ENCODE measurements at regions not wholly inside any gene's neighbourhood (a gene's known extent, or its start where the extent isn't known, plus 50 kb on each side); places are given as distances from the start of the nearest gene placed in this dataset.

- no peaks in the 10 kb centered on the region for H3K36me3 ChIP-seq (replicated peaks in 1 of 2; ENCODE audit: control insufficient read depth in 1 of 2, insufficient read depth in 2 of 2, low read length in 2 of 2)
- no peaks in the 10 kb centered on the region for H3K4me1 ChIP-seq (ENCODE audit: insufficient read depth, low read length)
- no peak overlapping the region for H3K4me3 ChIP-seq (replicated peaks in 1 of 3; ENCODE audit: insufficient read depth in 1 of 3, low read depth in 2 of 3, low read length in 3 of 3)
- no peak overlapping the region for H2AFZ ChIP-seq (ENCODE audit: low read length)
- H3K9me3 ChIP-seq (ENCODE audit: low read length) = no peaks in the 10 kb centered on the region
- no TSS peak for BruUV-seq (replicated peaks)
- H3K27ac ChIP-seq (ENCODE audit: extremely low read length, insufficient read depth, low read length) = no peak overlapping the region
- DNase-seq (ENCODE audit: low spot score) (no peak), FAIRE-seq (no peak), ATAC-seq (no peak)
- H3K79me2 ChIP-seq (ENCODE audit: insufficient read depth, low read length) = no peaks in the 10 kb centered on the region
- no peak overlapping the region for H3K4me2 ChIP-seq (ENCODE audit: low read depth, low read length)
- in situ Hi-C loops (cut with HindIII; ENCODE audit: extremely low pct_ligation_motif_present, low pct_unique_long_range_greater_than_20kb) (no loop called here), intact Hi-C loops (cut with micrococcal nuclease; ENCODE audit: unreplicated experiment) (no loop called here)
- TF ChIP-seq TEAD2 (CRISPR knock-in tag; IDR thresholded peaks at IDR 0.05) = no peak
- H3K9ac ChIP-seq (ENCODE audit: insufficient read depth, low read depth, low read length) = no peak overlapping the region
- ChIA-PET POLR2A (no interaction called here), CTCF (ENCODE audit: low intra/inter-chr PET ratio, low total read pairs) (no interaction called here)
- H3K27me3 ChIP-seq (ENCODE audit: control insufficient read depth in 1 of 2, insufficient read depth in 2 of 2, low read length in 2 of 2) = no peaks in the 10 kb centered on the region
- H4K20me1 ChIP-seq (ENCODE audit: insufficient read depth, low read length) = no peaks in the 10 kb centered on the region
- WGBS (ENCODE audit: low lambda C conversion rate) = 98% methylated on average over 1 of the region's 1 CpG
These were observed 210.8 kb downstream of the SEMA6A start for GRCh38 chr5:116363780-116364179.

GRCh38 chr5:116361979-116362577 is 212.5 kb downstream of the SEMA6A start:
- no peak for FAIRE-seq
- Histone ChIP-seq H2AFZ (ENCODE audit: low read length) (no peak overlapping the region), H3K4me1 (ENCODE audit: insufficient read depth, low read length) (no peaks in the 10 kb centered on the region), H3K27ac (ENCODE audit: extremely low read length, insufficient read depth, low read length) (no peak overlapping the region), H3K4me2 (ENCODE audit: low read depth, low read length) (no peak overlapping the region), H3K36me3 (replicated peaks in 1 of 2; ENCODE audit: control insufficient read depth in 1 of 2, insufficient read depth in 2 of 2, low read length in 2 of 2) (no peaks in the 10 kb centered on the region), H3K9me3 (ENCODE audit: low read length) (no peaks in the 10 kb centered on the region), H3K4me3 (replicated peaks in 1 of 3; ENCODE audit: insufficient read depth in 1 of 3, low read depth in 2 of 3, low read length in 3 of 3) (no peak overlapping the region), H4K20me1 (ENCODE audit: insufficient read depth, low read length) (no peaks in the 10 kb centered on the region), H3K27me3 (ENCODE audit: control insufficient read depth in 1 of 2, insufficient read depth in 2 of 2, low read length in 2 of 2) (no peaks in the 10 kb centered on the region), H3K79me2 (ENCODE audit: insufficient read depth, low read length) (no peaks in the 10 kb centered on the region), H3K9ac (ENCODE audit: insufficient read depth, low read depth, low read length) (no peak overlapping the region)
- CTCF ChIA-PET (ENCODE audit: low intra/inter-chr PET ratio, low total read pairs) = no interaction called here
- POLR2A ChIA-PET = no interaction called here
- ATAC-seq = no peak
- TF ChIP-seq ZBTB46 (CRISPR knock-in tag; IDR thresholded peaks at IDR 0.05; ENCODE audit: borderline replicate concordance) = no peak
- no peak for TF ChIP-seq ZNF337 (CRISPR knock-in tag; IDR thresholded peaks at IDR 0.05; ENCODE audit: borderline replicate concordance, low read depth)
- TF ChIP-seq JARID2 (CRISPR knock-in tag; IDR thresholded peaks at IDR 0.05; ENCODE audit: insufficient replicate concordance) = no peak
- no peak for TF ChIP-seq ZNF703 (CRISPR knock-in tag; IDR thresholded peaks at IDR 0.05; ENCODE audit: borderline replicate concordance)
- TF ChIP-seq NPAS2 (CRISPR knock-in tag; IDR thresholded peaks at IDR 0.05; ENCODE audit: borderline replicate concordance) = no peak
- no peak for TF ChIP-seq ZNF841 (CRISPR knock-in tag; IDR thresholded peaks at IDR 0.05; ENCODE audit: borderline replicate concordance)
- no peak for TF ChIP-seq U2AF1 (optimal IDR thresholded peaks at IDR 0.05; ENCODE audit: low read depth, low read length)
- no peak for TF ChIP-seq ZNF510 (CRISPR knock-in tag; IDR thresholded peaks at IDR 0.05; ENCODE audit: low read depth)
- TF ChIP-seq ZNF460 (CRISPR knock-in tag; IDR thresholded peaks at IDR 0.05; ENCODE audit: borderline replicate concordance) = no peak
- TF ChIP-seq TEF (CRISPR knock-in tag; IDR thresholded peaks at IDR 0.05) = no peak
- TF ChIP-seq BORCS8-MEF2B (CRISPR knock-in tag; IDR thresholded peaks at IDR 0.05) = no peak
- no peak for TF ChIP-seq HIVEP1 (CRISPR knock-in tag; IDR thresholded peaks at IDR 0.05)
- DNase-seq (ENCODE audit: low spot score) = no peak
- in situ Hi-C loops (cut with HindIII; ENCODE audit: extremely low pct_ligation_motif_present, low pct_unique_long_range_greater_than_20kb) (no loop called here), intact Hi-C loops (cut with micrococcal nuclease; ENCODE audit: unreplicated experiment) (no loop called here)
- BruUV-seq (replicated peaks) = no TSS peak
- whole genome bisulfite sequencing (ENCODE audit: low lambda C conversion rate) = 95% methylated on average over 6 of the region's 6 CpGs
